NT2/D1 (cell line): ENCODE measurements at regions not wholly inside any gene's neighbourhood (a gene's known extent, or its start where the extent isn't known, plus 50 kb on each side); places are given as distances from the start of the nearest gene placed in this dataset.

ENCODE experiments used
- SUZ12 ChIP-seq: IDR thresholded peaks from 2 replicates; pipeline ENCODE4 v1.6.1; 2011; ENCODE audit not compliant: insufficient read length, insufficient read depth; ENCODE audit errors: extremely low read depth
- YY1 ChIP-seq: IDR thresholded peaks from 2 replicates; pipeline ENCODE4 v1.6.1; 2011; ENCODE audit not compliant: insufficient read length, insufficient read depth
- ZNF274 ChIP-seq: IDR thresholded peaks from 2 replicates; pipeline ENCODE4 v1.6.1; 2011; ENCODE audit warnings: mild to moderate bottlenecking, low read depth, low read length

DNA sequence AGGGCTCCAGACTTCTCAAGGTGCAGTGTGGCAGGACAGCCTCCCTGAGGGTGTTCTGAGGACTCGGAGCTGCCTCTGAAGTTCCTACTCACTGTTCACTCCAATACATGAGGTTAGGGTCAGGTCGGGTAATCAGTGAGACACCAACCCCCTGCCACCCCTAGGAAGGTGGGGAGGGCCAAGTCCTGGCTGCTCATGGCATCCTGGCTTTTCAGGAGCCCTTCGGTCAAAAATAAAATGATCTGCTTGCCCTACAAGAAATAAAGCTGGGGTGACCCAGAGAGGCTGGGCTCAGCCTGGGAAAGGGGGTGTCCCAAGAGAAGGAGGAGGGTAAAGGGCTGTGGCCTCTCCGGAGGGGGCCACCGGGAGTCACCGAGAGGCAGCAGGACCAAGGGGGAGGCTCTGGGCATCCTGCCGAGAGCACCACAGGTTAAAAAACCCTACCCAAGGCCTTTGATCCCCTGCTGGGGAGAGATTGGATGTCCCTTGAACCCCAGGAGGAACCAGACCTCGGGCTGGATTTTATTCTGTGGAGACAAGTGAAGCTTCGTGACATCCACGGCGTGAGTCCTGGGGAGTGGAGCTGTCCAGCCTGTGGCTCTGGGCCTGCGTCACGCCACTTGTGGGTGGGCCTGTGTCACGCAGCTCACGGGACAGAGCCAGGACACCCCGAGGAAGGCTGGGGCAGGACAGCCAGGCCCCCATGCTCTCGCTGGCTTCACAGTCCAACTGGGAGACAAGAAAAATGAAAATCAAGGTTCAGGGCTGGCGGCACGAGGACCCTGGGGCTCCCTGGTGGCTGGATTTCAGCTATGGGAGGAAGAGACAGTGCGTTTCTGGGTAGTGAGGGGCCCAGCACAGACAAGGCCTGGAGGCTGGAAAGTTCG is 102.2 kb upstream of the FGF3 start:
- TF ChIP-seq SUZ12 (no peak), ZNF274 (no peak), YY1 (no peak)
